ENCODE measurements at regions not wholly inside any gene's neighbourhood (a gene's known extent, or its start where the extent isn't known, plus 50 kb on each side); places are given as distances from the start of the nearest gene placed in this dataset.

DNA sequence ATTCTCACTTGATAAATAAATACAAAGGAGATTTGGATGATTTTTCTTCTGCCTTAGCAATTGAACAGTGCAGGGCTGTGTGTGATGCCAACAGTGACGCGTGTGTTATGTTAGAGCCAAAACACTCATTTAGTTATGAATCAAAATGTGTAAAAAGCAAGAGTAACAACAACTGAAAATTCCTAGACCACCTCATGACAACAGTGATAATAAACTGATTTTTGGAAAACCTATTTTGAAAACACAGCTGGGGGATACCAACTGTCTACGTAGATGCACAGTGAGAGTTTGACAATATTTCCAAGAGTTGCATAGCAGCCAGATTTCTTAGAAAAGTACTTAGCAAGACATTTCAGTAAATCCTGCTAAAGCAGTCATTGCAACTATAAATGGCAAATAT, 323.9 kb downstream of the GALR1 start:
- TF ChIP-seq POLR2A (IDR thresholded peaks at IDR 0.05), result no peak
- TF ChIP-seq, protein P1, sequence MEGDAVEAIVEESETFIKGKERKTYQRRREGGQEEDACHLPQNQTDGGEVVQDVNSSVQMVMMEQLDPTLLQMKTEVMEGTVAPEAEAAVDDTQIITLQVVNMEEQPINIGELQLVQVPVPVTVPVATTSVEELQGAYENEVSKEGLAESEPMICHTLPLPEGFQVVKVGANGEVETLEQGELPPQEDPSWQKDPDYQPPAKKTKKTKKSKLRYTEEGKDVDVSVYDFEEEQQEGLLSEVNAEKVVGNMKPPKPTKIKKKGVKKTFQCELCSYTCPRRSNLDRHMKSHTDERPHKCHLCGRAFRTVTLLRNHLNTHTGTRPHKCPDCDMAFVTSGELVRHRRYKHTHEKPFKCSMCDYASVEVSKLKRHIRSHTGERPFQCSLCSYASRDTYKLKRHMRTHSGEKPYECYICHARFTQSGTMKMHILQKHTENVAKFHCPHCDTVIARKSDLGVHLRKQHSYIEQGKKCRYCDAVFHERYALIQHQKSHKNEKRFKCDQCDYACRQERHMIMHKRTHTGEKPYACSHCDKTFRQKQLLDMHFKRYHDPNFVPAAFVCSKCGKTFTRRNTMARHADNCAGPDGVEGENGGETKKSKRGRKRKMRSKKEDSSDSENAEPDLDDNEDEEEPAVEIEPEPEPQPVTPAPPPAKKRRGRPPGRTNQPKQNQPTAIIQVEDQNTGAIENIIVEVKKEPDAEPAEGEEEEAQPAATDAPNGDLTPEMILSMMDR (IDR thresholded peaks at IDR 0.05), result no peak
